ENCODE measurements at regions not wholly inside any gene's neighbourhood (a gene's known extent, or its start where the extent isn't known, plus 50 kb on each side); places are given as distances from the start of the nearest gene placed in this dataset.
"Not testable (repeated sequence)": the region's sequence is repeated elsewhere in the genome, so short reads cannot be mapped to it uniquely, and the experiment has no call there.

- DNase-seq = no peak
Observed at GRCh38 chr2:59770651-59771050, 782.8 kb downstream of the BCL11A start.

DNA sequence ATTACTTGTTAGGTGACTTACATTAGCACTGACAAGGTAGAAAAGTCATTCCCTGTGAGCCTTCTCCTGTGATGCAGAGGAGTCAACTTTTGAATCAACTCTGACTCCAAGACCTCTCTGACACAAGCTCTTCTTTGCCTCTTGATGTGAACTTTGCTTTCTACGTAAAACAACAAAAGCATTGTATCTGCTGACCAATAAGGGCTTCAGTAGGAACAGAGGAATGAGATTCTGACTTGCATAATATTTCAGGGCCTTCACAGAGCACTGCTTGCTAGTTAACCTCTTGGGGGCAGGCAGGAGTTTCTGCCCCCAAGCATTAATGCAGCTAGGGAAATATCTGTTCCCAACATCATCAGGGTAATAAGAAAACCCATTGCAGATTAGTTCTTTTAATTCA is 791.5 kb downstream of the BCL11A start:
- DNase-seq = no peak

DNA sequence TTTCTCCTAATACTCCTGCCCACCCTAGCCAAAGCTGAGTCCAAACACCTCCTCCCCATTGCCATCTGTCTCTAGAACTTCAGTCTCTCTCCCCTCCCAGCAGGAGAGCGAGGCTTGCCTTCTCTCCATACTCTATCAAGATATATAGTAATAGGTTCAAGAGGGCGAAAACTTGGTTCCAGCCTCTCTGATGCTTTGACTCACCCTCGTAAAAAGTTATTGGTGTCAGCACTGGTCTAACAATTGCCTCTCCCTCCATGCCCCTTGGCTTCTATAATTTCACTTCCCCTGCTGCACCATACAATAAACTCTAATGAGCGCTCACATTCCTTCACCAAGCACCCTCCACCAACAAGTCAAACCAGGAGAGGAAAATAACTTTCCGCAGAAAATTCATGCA is 797.3 kb downstream of the BCL11A start:
- no peak for DNase-seq

GRCh38 chr2:59754011-59754735 is 799.3 kb downstream of the BCL11A start:
- DNase-seq = no peak

DNA sequence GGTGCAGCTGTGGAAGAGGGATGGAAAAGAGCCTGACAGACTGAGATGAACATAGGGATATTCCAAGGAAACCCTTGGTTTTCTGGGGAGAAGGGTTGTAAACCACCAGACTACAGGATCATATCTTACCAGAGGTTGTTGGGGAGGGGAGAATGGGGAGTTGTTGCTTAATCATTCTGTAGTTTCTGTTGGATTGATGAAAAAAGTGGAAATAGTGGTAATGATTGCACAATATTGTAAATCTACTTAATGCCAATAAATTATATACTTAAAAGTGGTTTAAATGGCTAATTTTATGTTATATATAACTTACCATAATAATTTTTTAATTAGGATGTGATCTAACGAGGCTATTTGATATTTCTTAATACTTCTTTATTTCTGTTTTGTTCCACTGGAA is 800.9 kb downstream of the BCL11A start:
- no peak for DNase-seq

DNA sequence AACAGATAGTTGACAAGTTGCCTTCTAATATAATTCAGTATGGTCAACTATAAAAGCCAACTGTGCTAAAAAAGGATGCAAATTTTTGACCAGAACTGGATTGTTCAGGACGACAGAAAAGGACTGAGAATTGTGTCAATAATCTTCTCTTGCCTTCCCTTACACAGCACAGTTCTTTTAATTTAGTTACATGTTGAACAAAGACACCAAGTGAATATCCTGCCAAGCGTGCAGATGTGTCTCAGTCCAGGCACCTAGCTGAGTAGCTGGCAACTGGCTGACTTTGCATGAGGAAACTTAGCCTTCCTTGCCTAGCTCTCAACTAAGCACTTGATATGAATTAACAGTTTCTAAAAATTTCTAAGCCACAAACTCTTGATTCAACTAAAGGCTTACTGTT is 801.4 kb downstream of the BCL11A start:
- DNase-seq = no peak

DNA sequence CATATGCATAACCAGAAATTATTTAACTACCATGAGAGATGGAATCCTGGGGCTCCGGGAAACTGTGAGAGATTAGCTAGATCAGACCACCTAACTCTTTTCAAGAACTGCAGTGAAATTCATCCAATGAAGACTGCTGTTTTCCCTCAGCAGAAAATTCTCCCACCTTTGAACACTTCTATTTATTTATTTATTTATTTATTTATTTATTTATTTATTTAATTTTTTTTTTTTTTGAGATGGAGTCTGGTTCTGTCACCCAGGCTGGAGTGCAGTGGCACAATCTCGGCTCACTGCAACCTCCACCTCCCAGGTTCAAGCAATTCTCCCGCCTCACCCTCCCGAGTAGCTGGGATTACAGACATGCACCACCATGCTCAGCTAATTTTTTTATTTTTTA is 802.2 kb downstream of the BCL11A start:
- DNase-seq = not testable (repeated sequence)

DNA sequence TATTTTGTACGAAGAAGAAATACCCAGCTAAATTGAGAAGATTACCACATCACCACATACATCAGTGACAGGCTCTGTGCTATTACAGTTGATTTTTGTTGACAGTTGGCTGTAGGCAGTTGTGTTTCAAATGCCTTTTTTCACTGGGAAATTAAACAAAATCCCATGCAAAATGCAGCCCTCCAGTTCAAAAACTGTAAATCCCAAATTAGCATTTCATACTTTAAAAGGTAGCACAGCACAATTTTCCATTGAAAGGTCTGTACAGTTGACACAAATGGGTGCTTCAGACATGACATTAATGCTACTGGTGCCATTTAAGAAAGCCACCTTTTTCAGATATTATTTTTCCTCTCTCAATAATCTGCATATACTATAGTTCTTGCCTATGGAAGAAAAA is 807.2 kb downstream of the BCL11A start:
- no peak for DNase-seq

- DNase-seq = no peak
Observed at GRCh38 chr2:59745085-59745484, 808.4 kb downstream of the BCL11A start.

DNA sequence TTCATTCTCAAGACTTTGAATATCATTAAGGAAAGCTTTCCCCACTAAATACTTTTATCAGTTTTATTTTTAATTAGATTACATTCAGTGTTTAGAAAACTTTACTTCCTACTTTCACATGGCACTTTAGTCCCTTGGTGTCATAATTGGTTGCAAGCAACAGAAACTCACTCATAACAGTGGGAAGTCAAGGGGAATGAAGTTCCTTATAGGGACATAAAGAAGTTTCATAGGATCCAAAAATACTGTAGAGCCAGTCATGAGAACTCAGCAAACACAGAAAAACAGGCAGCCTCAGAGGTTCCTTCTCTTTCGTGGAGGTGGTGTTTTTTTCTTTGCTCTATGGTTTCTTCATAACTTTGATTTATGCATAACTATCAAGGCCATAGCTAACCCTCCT is 809.0 kb downstream of the BCL11A start:
- DNase-seq = no peak

GRCh38 chr2:59741840-59742239 is 811.6 kb downstream of the BCL11A start:
- DNase-seq = no peak

GRCh38 chr2:59739166-59739565 is 814.3 kb downstream of the BCL11A start:
- no peak for DNase-seq

GRCh38 chr2:59737299-59737698 is 816.2 kb downstream of the BCL11A start:
- DNase-seq = no peak

DNA sequence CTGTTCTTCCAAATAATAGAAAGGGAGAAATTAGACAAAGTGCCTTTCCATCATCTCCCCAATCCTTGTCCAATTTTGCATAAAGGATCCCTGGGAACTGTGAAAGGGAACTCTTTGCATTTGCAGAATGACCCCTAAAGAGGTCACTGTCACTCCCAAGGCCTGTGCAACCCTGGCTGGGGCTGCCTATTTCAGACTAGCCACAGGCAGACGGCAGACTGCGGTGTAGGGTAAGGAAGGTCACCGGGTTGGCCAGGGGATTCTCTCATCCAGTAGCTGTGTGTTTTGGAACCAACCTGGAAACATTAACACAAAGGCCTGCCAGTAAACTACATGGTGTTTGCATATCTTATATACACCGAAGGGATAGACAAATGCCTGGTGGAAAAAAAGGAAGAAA is 818.7 kb downstream of the BCL11A start:
- DNase-seq = no peak

DNA sequence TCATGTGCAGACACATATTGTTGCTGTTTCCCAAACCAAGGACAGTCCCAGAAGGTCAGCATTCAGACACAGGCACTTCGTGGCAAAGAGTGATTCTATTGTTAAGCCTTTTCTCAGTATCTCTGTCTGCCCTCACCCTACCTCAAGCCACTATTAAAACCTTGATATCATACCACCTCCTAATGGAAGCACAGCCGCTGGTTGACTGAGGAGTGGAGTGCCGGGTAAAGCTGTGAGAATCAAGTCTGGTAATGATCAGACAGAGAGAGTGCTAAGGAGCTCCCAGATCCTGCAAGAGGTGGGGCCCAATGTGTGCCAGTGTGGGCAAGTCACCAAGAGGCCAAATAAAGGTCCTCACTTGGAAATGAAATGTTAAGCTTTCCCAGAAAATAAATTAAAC is 819.5 kb downstream of the BCL11A start:
- no peak for DNase-seq

- DNase-seq = no peak
Observed at GRCh38 chr2:59733567-59733930, 819.9 kb downstream of the BCL11A start.

GRCh38 chr2:59732871-59733566 is 820.4 kb downstream of the BCL11A start:
- DNase-seq = no peak

GRCh38 chr2:59727121-59727590 is 826.3 kb downstream of the BCL11A start:
- no peak for DNase-seq

GRCh38 chr2:59726228-59727120 is 827.0 kb downstream of the BCL11A start:
- DNase-seq = no peak

DNA sequence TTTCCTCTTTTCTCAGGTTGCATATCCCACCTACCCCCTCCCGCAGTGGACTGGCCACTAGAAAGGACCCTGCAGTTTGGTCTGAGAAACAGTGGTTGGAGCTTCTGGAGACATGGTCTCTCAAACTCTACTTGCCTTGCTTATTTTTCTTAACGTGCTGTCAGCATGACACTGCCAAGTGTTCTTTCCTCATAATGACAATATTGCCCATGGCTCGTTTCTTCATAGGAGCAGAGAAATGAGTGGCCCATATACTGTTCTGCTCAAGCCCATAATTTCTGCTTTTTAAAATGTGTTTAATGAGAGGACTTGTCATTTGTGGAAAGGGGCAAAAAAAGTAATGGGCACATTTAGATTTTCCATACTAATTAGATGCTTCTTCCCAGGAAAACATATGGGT is 828.7 kb downstream of the BCL11A start:
- no peak for DNase-seq

DNA sequence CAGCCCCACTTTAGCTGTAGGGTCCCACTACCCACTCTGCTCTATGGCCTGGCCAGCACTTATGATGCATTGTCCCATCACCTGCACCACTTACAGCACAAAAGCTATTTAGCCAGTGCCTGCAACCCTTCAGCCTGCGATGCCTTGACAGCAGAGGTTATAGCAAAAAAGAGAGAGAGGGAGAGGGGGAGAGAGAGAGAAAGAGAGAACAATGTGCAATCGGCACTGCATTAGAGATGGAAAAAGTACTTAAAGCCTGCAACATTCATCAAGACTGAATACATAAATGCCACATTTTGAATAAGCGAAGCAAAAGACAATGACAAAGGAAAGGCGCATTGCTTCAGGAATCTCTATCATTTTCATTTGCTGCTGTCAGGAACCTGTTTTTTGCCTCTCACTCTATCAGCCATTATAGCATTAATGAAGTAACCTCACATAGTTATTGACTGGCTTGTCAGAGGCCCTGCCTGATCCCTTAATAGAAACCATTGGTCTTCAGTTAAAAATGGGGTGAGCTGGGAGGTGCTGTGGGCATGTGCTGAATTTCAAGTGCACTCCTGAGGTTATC is 833.1 kb downstream of the BCL11A start:
- no peak for DNase-seq

DNA sequence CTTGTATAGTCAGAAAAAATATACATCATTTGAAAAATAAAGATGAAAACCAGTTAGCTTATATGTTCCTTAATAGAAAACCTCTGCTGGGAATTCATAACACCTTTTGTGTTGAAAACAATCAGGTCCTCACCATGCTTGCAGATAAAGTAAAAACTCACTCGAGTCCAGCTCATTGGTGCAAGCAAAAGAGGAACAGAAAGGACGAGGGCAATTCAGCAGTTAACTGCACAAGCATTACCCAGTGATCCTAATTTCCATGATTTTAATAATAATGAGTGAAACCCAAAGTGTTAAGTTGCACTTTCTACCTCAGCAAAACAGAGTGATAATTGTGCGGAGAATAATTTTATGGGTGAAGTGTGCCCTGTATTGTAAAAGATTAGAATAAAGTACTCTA is 839.9 kb downstream of the BCL11A start:
- DNase-seq = no peak

DNA sequence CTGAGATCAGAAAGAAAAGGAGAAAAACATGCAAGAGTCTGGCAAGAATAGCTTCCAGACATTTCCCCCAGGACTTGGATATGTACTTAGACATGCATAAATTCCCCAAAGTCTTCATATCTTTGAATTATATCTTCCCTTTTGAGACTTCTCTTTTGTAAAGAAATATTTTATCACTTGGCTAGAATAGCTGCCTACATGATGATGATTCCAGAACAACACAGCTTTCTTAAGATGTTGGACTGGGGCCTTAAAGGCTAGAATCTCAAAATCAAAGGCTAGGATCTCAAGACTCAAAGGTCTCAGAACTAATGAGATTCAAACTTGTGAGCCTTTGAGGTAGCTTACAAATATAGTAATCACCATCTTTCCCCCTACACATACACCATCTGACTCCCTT is 842.3 kb downstream of the BCL11A start:
- no peak for DNase-seq
